ENCODE measurements at regions not wholly inside any gene's neighbourhood (a gene's known extent, or its start where the extent isn't known, plus 50 kb on each side); places are given as distances from the start of the nearest gene placed in this dataset.

DNA sequence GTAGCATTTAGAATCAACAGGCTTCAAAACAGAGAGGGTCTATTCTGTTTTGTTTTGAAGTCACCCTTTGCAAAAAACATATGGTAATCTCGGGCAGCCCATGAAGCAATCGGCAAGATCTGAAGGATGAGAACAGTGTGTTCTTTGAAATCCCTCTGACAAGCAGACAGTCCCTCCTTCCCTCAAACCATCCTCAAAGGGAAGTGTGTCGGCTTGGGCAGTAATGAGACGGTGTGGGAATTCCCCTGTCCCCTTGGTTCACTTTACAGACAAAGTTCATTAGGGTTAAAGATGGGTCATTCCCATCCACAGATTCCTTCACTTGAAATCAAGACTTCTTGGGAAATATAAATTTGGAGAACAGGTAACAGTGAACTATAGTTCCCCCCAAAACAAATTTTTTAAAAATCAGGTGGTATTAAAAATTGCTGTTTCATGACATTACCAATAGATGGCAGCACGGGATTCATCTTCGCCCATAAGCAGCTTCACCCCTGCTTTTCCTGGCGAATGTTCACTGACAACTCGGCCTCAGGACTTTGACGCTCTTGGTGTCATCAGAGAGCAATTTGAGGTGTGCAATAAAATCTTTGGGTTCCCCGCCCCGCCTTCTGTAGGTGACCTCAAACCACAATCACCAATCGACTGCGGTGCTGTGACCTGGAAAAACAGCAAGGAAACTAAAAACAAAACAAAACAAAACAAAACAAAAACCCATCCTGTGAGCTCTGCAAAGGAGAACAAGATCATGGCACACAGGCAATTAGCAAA lies 159.3 kb upstream of the TNFAIP3 start (continued):
- TF ChIP-seq, protein P1, sequence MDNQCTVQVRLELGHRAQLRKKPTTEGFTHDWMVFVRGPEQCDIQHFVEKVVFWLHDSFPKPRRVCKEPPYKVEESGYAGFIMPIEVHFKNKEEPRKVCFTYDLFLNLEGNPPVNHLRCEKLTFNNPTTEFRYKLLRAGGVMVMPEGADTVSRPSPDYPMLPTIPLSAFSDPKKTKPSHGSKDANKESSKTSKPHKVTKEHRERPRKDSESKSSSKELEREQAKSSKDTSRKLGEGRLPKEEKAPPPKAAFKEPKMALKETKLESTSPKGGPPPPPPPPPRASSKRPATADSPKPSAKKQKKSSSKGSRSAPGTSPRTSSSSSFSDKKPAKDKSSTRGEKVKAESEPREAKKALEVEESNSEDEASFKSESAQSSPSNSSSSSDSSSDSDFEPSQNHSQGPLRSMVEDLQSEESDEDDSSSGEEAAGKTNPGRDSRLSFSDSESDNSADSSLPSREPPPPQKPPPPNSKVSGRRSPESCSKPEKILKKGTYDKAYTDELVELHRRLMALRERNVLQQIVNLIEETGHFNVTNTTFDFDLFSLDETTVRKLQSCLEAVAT (IDR thresholded peaks at IDR 0.05) = peak; percentile 98
- TF ChIP-seq CBX5 (IDR thresholded peaks at IDR 0.05; ENCODE audit: low read depth) (peak; percentile 89; the same call in 1 of the 2 replicates), NFXL1 (IDR thresholded peaks at IDR 0.05; ENCODE audit: borderline replicate concordance) (no peak), YY1 (IDR thresholded peaks at IDR 0.05; ENCODE audit: low read depth, low read length) (peak; percentile 63; the same call in 1 of the 2 replicates), RUNX3 (IDR thresholded peaks at IDR 0.05; ENCODE audit: low read length) (peak; percentile 95), JUNB (IDR thresholded peaks at IDR 0.05) (peak; percentile 18), SMAD5 (IDR thresholded peaks at IDR 0.05; ENCODE audit: low read depth) (no peak), DPF2 (IDR thresholded peaks at IDR 0.05) (peak; percentile 31; the same call in 1 of the 2 replicates), ZZZ3 (IDR thresholded peaks at IDR 0.05; ENCODE audit: control insufficient read depth, insufficient read length, low read depth) (no peak), BHLHE40 (IDR thresholded peaks at IDR 0.05; ENCODE audit: borderline replicate concordance in 1 of 2, low read depth in 2 of 2, low read length in 1 of 2) (peak; percentile 53 to 61; a peak in 2 of 4 replicates), TCF3 (IDR thresholded peaks at IDR 0.05; ENCODE audit: borderline replicate concordance, insufficient read depth, low read depth, low read length) (no peak), TCF7 (IDR thresholded peaks at IDR 0.05; ENCODE audit: borderline replicate concordance) (peak; percentile 37; the same call in 1 of the 2 replicates), MTA3 (IDR thresholded peaks at IDR 0.05; ENCODE audit: borderline replicate concordance, low read length) (peak; percentile 47; the same call in 1 of the 2 replicates), SREBF2 (IDR thresholded peaks at IDR 0.05; ENCODE audit: low read length) (no peak), HDGF (IDR thresholded peaks at IDR 0.05) (peak; percentile 88; the same call in 1 of the 2 replicates), NFYB (IDR thresholded peaks at IDR 0.05; ENCODE audit: insufficient read depth, low read depth, low read length) (0 out of 2 replicates have a peak, but pooled peaks have one; percentile 11)
- TF ChIP-seq, protein P2, sequence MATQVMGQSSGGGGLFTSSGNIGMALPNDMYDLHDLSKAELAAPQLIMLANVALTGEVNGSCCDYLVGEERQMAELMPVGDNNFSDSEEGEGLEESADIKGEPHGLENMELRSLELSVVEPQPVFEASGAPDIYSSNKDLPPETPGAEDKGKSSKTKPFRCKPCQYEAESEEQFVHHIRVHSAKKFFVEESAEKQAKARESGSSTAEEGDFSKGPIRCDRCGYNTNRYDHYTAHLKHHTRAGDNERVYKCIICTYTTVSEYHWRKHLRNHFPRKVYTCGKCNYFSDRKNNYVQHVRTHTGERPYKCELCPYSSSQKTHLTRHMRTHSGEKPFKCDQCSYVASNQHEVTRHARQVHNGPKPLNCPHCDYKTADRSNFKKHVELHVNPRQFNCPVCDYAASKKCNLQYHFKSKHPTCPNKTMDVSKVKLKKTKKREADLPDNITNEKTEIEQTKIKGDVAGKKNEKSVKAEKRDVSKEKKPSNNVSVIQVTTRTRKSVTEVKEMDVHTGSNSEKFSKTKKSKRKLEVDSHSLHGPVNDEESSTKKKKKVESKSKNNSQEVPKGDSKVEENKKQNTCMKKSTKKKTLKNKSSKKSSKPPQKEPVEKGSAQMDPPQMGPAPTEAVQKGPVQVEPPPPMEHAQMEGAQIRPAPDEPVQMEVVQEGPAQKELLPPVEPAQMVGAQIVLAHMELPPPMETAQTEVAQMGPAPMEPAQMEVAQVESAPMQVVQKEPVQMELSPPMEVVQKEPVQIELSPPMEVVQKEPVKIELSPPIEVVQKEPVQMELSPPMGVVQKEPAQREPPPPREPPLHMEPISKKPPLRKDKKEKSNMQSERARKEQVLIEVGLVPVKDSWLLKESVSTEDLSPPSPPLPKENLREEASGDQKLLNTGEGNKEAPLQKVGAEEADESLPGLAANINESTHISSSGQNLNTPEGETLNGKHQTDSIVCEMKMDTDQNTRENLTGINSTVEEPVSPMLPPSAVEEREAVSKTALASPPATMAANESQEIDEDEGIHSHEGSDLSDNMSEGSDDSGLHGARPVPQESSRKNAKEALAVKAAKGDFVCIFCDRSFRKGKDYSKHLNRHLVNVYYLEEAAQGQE (IDR thresholded peaks at IDR 0.05; ENCODE audit: low read depth, low read length) = no peak
- TF ChIP-seq, protein P3, sequence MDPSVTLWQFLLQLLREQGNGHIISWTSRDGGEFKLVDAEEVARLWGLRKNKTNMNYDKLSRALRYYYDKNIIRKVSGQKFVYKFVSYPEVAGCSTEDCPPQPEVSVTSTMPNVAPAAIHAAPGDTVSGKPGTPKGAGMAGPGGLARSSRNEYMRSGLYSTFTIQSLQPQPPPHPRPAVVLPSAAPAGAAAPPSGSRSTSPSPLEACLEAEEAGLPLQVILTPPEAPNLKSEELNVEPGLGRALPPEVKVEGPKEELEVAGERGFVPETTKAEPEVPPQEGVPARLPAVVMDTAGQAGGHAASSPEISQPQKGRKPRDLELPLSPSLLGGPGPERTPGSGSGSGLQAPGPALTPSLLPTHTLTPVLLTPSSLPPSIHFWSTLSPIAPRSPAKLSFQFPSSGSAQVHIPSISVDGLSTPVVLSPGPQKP (IDR thresholded peaks at IDR 0.05; ENCODE audit: low read depth, low read length) = no peak
- TF ChIP-seq, protein P4, sequence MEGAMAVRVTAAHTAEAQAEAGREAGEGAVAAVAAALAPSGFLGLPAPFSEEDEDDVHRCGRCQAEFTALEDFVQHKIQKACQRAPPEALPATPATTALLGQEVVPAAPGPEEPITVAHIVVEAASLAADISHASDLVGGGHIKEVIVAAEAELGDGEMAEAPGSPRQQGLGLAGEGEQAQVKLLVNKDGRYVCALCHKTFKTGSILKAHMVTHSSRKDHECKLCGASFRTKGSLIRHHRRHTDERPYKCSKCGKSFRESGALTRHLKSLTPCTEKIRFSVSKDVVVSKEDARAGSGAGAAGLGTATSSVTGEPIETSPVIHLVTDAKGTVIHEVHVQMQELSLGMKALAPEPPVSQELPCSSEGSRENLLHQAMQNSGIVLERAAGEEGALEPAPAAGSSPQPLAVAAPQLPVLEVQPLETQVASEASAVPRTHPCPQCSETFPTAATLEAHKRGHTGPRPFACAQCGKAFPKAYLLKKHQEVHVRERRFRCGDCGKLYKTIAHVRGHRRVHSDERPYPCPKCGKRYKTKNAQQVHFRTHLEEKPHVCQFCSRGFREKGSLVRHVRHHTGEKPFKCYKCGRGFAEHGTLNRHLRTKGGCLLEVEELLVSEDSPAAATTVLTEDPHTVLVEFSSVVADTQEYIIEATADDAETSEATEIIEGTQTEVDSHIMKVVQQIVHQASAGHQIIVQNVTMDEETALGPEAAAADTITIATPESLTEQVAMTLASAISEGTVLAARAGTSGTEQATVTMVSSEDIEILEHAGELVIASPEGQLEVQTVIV (IDR thresholded peaks at IDR 0.05; ENCODE audit: borderline replicate concordance, partially characterized antibody) = no peak
- TF ChIP-seq, protein P5, sequence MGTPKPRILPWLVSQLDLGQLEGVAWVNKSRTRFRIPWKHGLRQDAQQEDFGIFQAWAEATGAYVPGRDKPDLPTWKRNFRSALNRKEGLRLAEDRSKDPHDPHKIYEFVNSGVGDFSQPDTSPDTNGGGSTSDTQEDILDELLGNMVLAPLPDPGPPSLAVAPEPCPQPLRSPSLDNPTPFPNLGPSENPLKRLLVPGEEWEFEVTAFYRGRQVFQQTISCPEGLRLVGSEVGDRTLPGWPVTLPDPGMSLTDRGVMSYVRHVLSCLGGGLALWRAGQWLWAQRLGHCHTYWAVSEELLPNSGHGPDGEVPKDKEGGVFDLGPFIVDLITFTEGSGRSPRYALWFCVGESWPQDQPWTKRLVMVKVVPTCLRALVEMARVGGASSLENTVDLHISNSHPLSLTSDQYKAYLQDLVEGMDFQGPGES (IDR thresholded peaks at IDR 0.05) = no peak
